ENCODE measurements at regions not wholly inside any gene's neighbourhood (a gene's known extent, or its start where the extent isn't known, plus 50 kb on each side); places are given as distances from the start of the nearest gene placed in this dataset.

GRCh38 chr1:238664139-238664538, 722.2 kb upstream of the CHRM3 start:
- H3K9me2 ChIP-seq (ENCODE audit: insufficient read depth, low read length): no peaks in the 10 kb centered on the region
- no peaks in the 10 kb centered on the region for H3K27me3 ChIP-seq (ENCODE audit: insufficient read depth, low read depth, low read length)
- no peaks in the 10 kb centered on the region for H3K36me3 ChIP-seq (ENCODE audit: insufficient read depth, low read length)
- H3K9ac ChIP-seq (ENCODE audit: low read length): no peak overlapping the region
- no peak overlapping the region for H3K4me3 ChIP-seq (ENCODE audit: low read length)
- no peaks in the 10 kb centered on the region for H3K9me3 ChIP-seq (ENCODE audit: low read length)
- no peaks in the 10 kb centered on the region for H3F3A ChIP-seq (ENCODE audit: insufficient read depth, low read length, poor library complexity, severe bottlenecking)
- no peaks in the 10 kb centered on the region for H4K20me1 ChIP-seq (ENCODE audit: insufficient read depth)
- no peak overlapping the region for H2AFZ ChIP-seq (ENCODE audit: low read depth, low read length)
- H3K79me2 ChIP-seq (replicated peaks; ENCODE audit: insufficient read depth, low read length): no peaks in the 10 kb centered on the region
- H3K4me2 ChIP-seq (ENCODE audit: low read length): no peak overlapping the region
- H3K27ac ChIP-seq (ENCODE audit: low read length): no peak overlapping the region
- no peak for TF ChIP-seq SMC3 (conservative IDR thresholded peaks at IDR 0.05; ENCODE audit: poor library complexity)
- no peak for TF ChIP-seq TAF1 (IDR thresholded peaks at IDR 0.05; ENCODE audit: low read depth)
- TF ChIP-seq RAD21 (conservative IDR thresholded peaks at IDR 0.05): no peak
- TF ChIP-seq CTCF (IDR thresholded peaks at IDR 0.05; ENCODE audit: poor library complexity, severe bottlenecking): no peak
- no peak for TF ChIP-seq EP300 (conservative IDR thresholded peaks at IDR 0.05; ENCODE audit: poor library complexity, severe bottlenecking)

GRCh38 chr1:238660849-238661248, 725.5 kb upstream of the CHRM3 start:
- TF ChIP-seq POLR2AphosphoS5 (IDR thresholded peaks at IDR 0.05) (no peak), REST (IDR thresholded peaks at IDR 0.05; ENCODE audit: borderline replicate concordance) (no peak), RAD21 (conservative IDR thresholded peaks at IDR 0.05) (no peak), CTCF (IDR thresholded peaks at IDR 0.05; ENCODE audit: poor library complexity, severe bottlenecking) (no peak), TAF1 (IDR thresholded peaks at IDR 0.05; ENCODE audit: low read depth) (no peak), EP300 (conservative IDR thresholded peaks at IDR 0.05; ENCODE audit: poor library complexity, severe bottlenecking) (no peak), SMC3 (conservative IDR thresholded peaks at IDR 0.05; ENCODE audit: poor library complexity) (no peak), MXI1 (conservative IDR thresholded peaks at IDR 0.05; ENCODE audit: poor library complexity, severe bottlenecking) (no peak), EZH2 (IDR thresholded peaks at IDR 0.05; ENCODE audit: borderline replicate concordance, insufficient read depth, low read length, poor library complexity, severe bottlenecking) (no peak)
- Histone ChIP-seq H2AFZ (ENCODE audit: low read depth, low read length) (no peak overlapping the region), H3K4me2 (ENCODE audit: low read length) (no peak overlapping the region), H3K27me3 (ENCODE audit: insufficient read depth, low read depth, low read length) (no peaks in the 10 kb centered on the region), H3K9ac (ENCODE audit: low read length) (no peak overlapping the region), H3K79me2 (replicated peaks; ENCODE audit: insufficient read depth, low read length) (no peaks in the 10 kb centered on the region), H3K9me2 (ENCODE audit: insufficient read depth, low read length) (no peaks in the 10 kb centered on the region), H3K9me3 (ENCODE audit: low read length) (no peaks in the 10 kb centered on the region), H3K36me3 (ENCODE audit: insufficient read depth, low read length) (no peaks in the 10 kb centered on the region), H3F3A (ENCODE audit: insufficient read depth, low read length, poor library complexity, severe bottlenecking) (no peaks in the 10 kb centered on the region), H3K27ac (ENCODE audit: low read length) (no peak overlapping the region), H3K4me3 (ENCODE audit: low read length) (no peak overlapping the region), H4K20me1 (ENCODE audit: insufficient read depth) (no peaks in the 10 kb centered on the region)

Data from neural cell (in vitro differentiated cells).